Keratinocyte (primary cell): ENCODE measurements at regions not wholly inside any gene's neighbourhood (a gene's known extent, or its start where the extent isn't known, plus 50 kb on each side); places are given as distances from the start of the nearest gene placed in this dataset.

Source experiments
- CTCF ChIP-seq, 3 experiments: IDR thresholded peaks in 1 of 3; conservative IDR thresholded peaks in 1 of 3; optimal IDR thresholded peaks in 1 of 3; 2 replicates in 2 of 3; 3 replicates in 1 of 3; pipeline versions ENCODE3 to v1.5.1; 2011; ENCODE audit warnings: low read length in 3 of 3, mild to moderate bottlenecking in 3 of 3, moderate library complexity in 2 of 3, control low read depth in 1 of 3, inconsistent platforms in 1 of 3; ENCODE audit not compliant: insufficient read depth in 2 of 3; ENCODE audit errors: extremely low read depth in 1 of 3
- EZH2 ChIP-seq: IDR thresholded peaks from one replicate; pipeline ENCODE4 v1.6.1; 2012; ENCODE audit warnings: inconsistent platforms, mild to moderate bottlenecking, low read length, moderate library complexity

DNA sequence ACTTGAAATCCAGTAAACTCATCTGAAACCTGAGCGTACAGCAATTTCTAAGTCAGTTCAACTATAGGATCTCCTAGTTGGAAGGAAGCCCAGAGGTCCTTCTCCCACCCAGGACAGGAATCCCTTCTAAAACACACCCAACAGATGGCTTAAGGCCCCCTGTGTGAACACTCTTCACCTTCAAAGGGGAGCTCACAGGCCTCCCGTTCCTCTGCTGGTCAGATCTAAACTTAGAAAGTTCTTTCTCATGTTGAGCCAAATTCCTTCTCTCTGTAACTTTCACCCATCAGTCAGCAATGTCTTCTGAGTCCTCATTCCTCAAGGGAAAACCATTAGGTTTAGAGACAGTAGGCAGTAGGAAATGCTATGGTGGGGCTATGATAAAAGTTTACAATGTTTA, 355.2 kb downstream of the PCNX1 start:
- no peak for TF ChIP-seq CTCF (optimal IDR thresholded peaks at IDR 0.05 in 1 of 3, IDR thresholded peaks at IDR 0.05 in 1 of 3, conservative IDR thresholded peaks at IDR 0.05 in 1 of 3; ENCODE audit: extremely low read depth in 1 of 3, insufficient read depth in 2 of 3, low read length in 3 of 3)
- no peak for TF ChIP-seq EZH2
